Stimulated activated memory B cell treated with anti-CD40 and anti-IgM and Interleukin-4, amounts not matched to agents 10 μg/mL and 1 μg/mL and 100 μg/mL, for 72 hours (primary cell): ENCODE measurements at regions not wholly inside any gene's neighbourhood (a gene's known extent, or its start where the extent isn't known, plus 50 kb on each side); places are given as distances from the start of the nearest gene placed in this dataset.
"Not testable (repeated sequence)": the region's sequence is repeated elsewhere in the genome, so short reads cannot be mapped to it uniquely, and the experiment has no call there.

Experiments used
- ATAC-seq: fragments of 150-1000 bp; cut with Tn5 transposase; 2 replicates; pipeline ENCODE4 v1.10.0; 2021
- H3K27ac Mint-ChIP-seq: one replicate; pipeline ENCODE4 v1.8.0; 2022; ENCODE audit warnings: mild to moderate bottlenecking, mixed read lengths
- H3K27me3 Mint-ChIP-seq: one replicate; pipeline ENCODE4 v1.8.0; 2022; ENCODE audit warnings: mixed read lengths
- H3K36me3 Mint-ChIP-seq: one replicate; pipeline ENCODE4 v1.8.0; 2022; ENCODE audit warnings: mixed read lengths
- H3K4me1 Mint-ChIP-seq: one replicate; pipeline ENCODE4 v1.8.0; 2022; ENCODE audit warnings: mixed read lengths
- H3K4me3 Mint-ChIP-seq: one replicate; pipeline ENCODE4 v1.8.0; 2022; ENCODE audit warnings: mild to moderate bottlenecking, moderate library complexity, mixed read lengths
- H3K9me3 Mint-ChIP-seq: one replicate; pipeline ENCODE4 v1.8.0; 2022; ENCODE audit warnings: mixed read lengths

DNA sequence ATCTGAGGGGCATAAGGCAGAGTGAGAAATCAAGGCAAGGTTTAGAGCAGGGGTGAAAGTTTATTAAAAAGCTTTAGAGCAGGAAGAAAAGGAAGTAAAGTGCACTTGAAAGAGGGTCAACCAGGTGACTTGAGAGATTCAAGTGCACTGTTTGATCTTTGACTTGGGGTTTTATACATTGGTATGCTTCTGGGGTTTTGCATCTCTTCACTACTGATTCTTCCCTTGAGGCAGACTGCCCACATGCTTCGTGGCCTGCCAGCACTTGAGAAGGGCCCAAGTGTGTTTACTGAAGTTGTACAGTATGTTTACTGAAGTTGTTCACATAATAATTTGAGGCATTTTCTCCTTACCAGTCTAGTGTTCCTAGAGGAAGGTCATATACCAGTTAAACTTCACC, 367.0 kb upstream of the UBE2E2 start:
- no peaks in the 10 kb centered on the region for H3K27me3 Mint-ChIP-seq
- H3K36me3 Mint-ChIP-seq, result no peaks in the 10 kb centered on the region
- H3K4me1 Mint-ChIP-seq, result no peaks in the 10 kb centered on the region
- ATAC-seq, result no peak
- H3K27ac Mint-ChIP-seq, result no peak overlapping the region
- H3K9me3 Mint-ChIP-seq, result peaks cover 4% of the 10 kb centered on the region
- no peak overlapping the region for H3K4me3 Mint-ChIP-seq

DNA sequence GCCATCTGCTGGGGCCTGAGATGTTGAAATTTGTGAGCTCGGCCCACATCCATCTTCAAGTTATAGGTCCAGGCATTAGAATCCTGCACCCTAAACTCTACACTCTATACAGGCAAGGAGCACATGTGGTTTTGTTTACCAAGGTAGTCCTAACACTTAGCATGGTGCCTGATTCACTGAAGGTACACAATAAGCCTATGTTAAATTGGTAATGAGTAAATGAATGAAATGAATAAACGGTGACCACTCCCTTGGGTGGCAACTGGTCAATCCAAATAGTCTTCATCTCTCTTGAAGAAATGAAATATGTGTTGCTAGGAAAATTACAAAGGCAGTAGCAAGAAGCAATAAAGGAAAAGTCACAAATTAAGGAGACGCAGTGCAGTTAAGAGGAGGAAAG, 359.3 kb upstream of the UBE2E2 start:
- no peak overlapping the region for H3K4me3 Mint-ChIP-seq
- H3K36me3 Mint-ChIP-seq, result no peaks in the 10 kb centered on the region
- peaks cover 7% of the 10 kb centered on the region for H3K9me3 Mint-ChIP-seq
- H3K27ac Mint-ChIP-seq, result no peak overlapping the region
- no peaks in the 10 kb centered on the region for H3K4me1 Mint-ChIP-seq
- no peaks in the 10 kb centered on the region for H3K27me3 Mint-ChIP-seq
- ATAC-seq, result no peak

GRCh38 chr3:22846566-22846965, 356.6 kb upstream of the UBE2E2 start:
- Mint-ChIP-seq H3K36me3 (no peaks in the 10 kb centered on the region), H3K4me1 (no peaks in the 10 kb centered on the region), H3K27ac (no peak overlapping the region), H3K9me3 (peaks cover 3% of the 10 kb centered on the region), H3K4me3 (no peak overlapping the region), H3K27me3 (no peaks in the 10 kb centered on the region)
- no peak for ATAC-seq

DNA sequence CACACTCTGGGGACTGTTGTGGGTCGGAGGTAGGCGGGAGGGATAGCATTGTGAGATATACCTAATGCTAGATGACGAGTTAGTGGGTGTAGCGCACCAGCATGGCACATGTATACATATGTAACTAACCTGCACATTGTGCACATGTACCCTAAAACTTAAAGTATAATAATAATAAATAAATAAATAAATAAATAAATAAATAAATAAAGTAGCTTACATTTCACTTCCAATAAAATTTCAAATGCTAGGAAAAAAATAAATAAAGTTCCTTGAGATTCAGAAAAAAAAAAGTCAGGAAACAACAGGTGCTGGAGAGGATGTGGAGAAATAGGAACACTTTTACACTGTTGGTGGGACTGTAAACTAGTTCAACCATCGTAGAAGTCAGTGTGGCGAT, 353.5 kb upstream of the UBE2E2 start:
- H3K27me3 Mint-ChIP-seq, H3K9me3 Mint-ChIP-seq, H3K4me1 Mint-ChIP-seq, ATAC-seq, H3K27ac Mint-ChIP-seq, H3K4me3 Mint-ChIP-seq, H3K36me3 Mint-ChIP-seq: not testable (repeated sequence)

DNA sequence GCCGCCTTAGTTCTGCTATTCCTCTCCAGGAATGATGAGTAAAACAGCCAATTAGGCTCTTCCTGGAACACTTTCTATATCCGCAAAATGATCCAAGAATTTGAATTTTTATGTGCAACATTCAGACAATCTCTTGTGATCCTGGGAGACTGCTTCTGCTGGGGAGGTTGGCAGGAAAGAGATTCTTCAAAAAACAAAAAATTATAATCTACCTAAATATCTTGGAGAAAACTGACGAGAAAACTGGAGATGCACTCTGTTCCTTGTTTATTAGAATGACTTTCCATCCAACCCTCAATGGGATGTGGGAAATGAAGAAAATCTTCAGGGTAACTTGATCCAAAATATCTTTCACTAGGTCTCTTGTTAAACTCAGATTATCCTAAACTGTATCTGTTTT, 346.3 kb upstream of the UBE2E2 start:
- no peaks in the 10 kb centered on the region for H3K4me1 Mint-ChIP-seq
- H3K9me3 Mint-ChIP-seq, result no peaks in the 10 kb centered on the region
- no peak overlapping the region for H3K4me3 Mint-ChIP-seq
- no peak overlapping the region for H3K27ac Mint-ChIP-seq
- no peak for ATAC-seq
- no peaks in the 10 kb centered on the region for H3K27me3 Mint-ChIP-seq
- no peaks in the 10 kb centered on the region for H3K36me3 Mint-ChIP-seq

DNA sequence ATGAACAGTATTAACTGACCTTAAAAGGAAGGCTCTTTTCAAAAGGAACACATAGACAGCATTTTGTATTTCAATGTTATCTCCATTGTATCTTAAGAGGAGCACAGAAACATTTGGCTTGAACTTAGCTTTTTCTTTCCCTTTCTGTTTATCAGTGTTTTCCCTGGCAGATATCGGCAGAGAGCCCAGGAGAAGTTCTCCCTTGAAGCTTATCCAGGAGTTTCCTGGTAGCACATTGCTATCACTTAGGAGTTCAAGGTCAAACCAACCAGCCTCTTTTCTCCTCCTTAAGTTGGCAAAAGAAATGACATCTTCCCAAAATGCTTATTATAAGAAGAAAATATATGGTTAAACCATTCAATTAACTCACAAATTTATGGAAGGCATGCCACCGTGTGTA, 344.6 kb upstream of the UBE2E2 start:
- Mint-ChIP-seq H3K27ac (no peak overlapping the region), H3K36me3 (no peaks in the 10 kb centered on the region), H3K4me1 (no peaks in the 10 kb centered on the region), H3K27me3 (no peaks in the 10 kb centered on the region), H3K4me3 (no peak overlapping the region), H3K9me3 (no peaks in the 10 kb centered on the region)
- ATAC-seq, result no peak

GRCh38 chr3:22859618-22860017, 343.5 kb upstream of the UBE2E2 start:
- ATAC-seq, result no peak
- peaks cover 11% of the 10 kb centered on the region for H3K27me3 Mint-ChIP-seq
- H3K36me3 Mint-ChIP-seq, result no peaks in the 10 kb centered on the region
- no peak overlapping the region for H3K27ac Mint-ChIP-seq
- no peaks in the 10 kb centered on the region for H3K9me3 Mint-ChIP-seq
- H3K4me1 Mint-ChIP-seq, result no peaks in the 10 kb centered on the region
- H3K4me3 Mint-ChIP-seq, result no peak overlapping the region

DNA sequence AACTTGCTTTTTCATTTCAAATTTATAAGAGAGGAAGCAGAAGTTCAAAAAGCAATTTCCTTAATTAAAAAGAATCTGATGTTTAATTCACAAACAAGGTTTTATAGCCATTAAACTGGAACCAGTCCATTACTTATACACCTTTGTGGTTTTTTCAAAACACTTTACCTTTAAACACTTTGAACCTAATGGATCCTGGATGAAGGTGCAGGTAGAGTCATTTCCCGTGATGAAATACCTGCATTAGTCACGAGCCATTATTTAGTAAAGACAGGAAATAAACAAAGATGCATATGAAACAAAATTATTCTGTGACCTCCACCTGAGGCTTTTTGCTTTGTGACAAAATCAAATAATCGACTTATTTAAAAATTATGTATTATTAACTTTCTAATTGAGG, 341.7 kb upstream of the UBE2E2 start:
- no peak overlapping the region for H3K4me3 Mint-ChIP-seq
- ATAC-seq, result no peak
- peaks cover 13% of the 10 kb centered on the region for H3K27me3 Mint-ChIP-seq
- H3K36me3 Mint-ChIP-seq, result no peaks in the 10 kb centered on the region
- no peak overlapping the region for H3K27ac Mint-ChIP-seq
- no peaks in the 10 kb centered on the region for H3K9me3 Mint-ChIP-seq
- H3K4me1 Mint-ChIP-seq, result no peaks in the 10 kb centered on the region

- H3K36me3 Mint-ChIP-seq, result no peaks in the 10 kb centered on the region
- peaks cover 13% of the 10 kb centered on the region for H3K27me3 Mint-ChIP-seq
- H3K4me3 Mint-ChIP-seq, result no peak overlapping the region
- no peaks in the 10 kb centered on the region for H3K4me1 Mint-ChIP-seq
- H3K9me3 Mint-ChIP-seq, result no peaks in the 10 kb centered on the region
- ATAC-seq, result no peak
- no peak overlapping the region for H3K27ac Mint-ChIP-seq
These were observed 341.0 kb upstream of the UBE2E2 start for GRCh38 chr3:22862111-22862510.

DNA sequence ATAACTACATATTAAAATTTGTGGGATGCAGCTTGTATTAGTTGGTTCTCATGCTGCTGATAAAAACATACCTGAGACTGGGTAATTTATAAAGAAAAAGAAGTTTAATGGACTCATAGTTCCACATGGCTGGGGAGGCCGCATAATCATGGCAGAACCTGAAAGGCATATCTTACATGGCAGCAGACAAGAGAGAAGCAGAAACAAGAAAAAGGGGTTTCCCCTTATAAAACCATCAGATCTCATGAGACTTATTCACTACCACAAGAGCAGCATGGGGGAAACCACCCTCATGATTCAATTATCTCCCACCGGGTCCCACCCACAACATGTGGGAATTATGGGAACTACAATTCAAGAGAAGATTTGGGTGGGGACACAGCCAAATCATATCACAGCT, 320.3 kb upstream of the UBE2E2 start:
- not testable (repeated sequence) for H3K4me1 Mint-ChIP-seq, H3K27ac Mint-ChIP-seq, H3K9me3 Mint-ChIP-seq, ATAC-seq, H3K36me3 Mint-ChIP-seq, H3K4me3 Mint-ChIP-seq
- peaks cover 20% of the 10 kb centered on the region for H3K27me3 Mint-ChIP-seq

GRCh38 chr3:22885039-22885438, 318.1 kb upstream of the UBE2E2 start:
- Mint-ChIP-seq H3K4me3 (no peak overlapping the region), H3K27me3 (peaks cover under 1% of the 10 kb centered on the region), H3K36me3 (no peaks in the 10 kb centered on the region), H3K4me1 (no peaks in the 10 kb centered on the region), H3K27ac (no peak overlapping the region), H3K9me3 (peaks cover 3% of the 10 kb centered on the region)
- ATAC-seq, result no peak

GRCh38 chr3:22885574-22886341, 317.4 kb upstream of the UBE2E2 start:
- Mint-ChIP-seq H3K9me3 (peaks cover 3% of the 10 kb centered on the region), H3K4me3 (no peak overlapping the region), H3K27ac (no peak overlapping the region)

DNA sequence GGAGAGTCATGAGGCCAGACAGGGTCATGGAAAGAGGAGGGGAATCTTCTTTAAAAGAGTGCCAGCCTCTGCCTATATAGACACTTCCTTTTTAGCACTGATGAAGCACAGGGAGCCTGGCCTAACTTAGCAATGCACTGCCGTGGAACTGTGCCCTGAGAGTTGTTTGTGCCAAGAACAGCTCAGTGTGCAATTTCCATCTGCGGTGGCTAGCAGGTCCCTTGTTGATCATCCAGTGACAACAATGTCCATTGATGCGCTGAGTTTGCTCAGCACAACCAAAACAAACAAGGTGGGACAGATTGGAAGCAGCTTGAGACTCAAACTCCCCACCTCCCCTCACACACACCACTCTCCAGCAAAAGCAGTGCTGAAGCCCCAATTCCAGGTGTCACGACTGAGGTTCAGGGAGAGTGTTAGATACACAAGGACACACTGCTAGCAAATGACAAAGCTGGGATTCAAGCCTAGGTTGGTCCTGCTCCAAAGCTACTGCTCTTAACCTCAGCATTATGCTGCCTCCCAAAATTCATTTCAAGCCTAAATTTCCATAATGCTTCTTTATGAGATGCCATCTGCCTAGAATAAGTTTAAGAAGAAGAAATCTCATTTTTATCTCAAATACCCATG, 316.6 kb upstream of the UBE2E2 start:
- Mint-ChIP-seq H3K27ac (no peak overlapping the region), H3K4me3 (no peak overlapping the region), H3K36me3 (no peaks in the 10 kb centered on the region), H3K27me3 (peaks cover 12% of the 10 kb centered on the region), H3K4me1 (no peaks in the 10 kb centered on the region), H3K9me3 (peaks cover 3% of the 10 kb centered on the region)
- ATAC-seq, result no peak

More at GRCh38 chr3:22885574-22886341, 317.4 kb upstream of the UBE2E2 start:
- no peak for ATAC-seq
- no peaks in the 10 kb centered on the region for H3K36me3 Mint-ChIP-seq
- no peaks in the 10 kb centered on the region for H3K4me1 Mint-ChIP-seq
- peaks cover 4% of the 10 kb centered on the region for H3K27me3 Mint-ChIP-seq

- ATAC-seq, result no peak
- no peak overlapping the region for H3K27ac Mint-ChIP-seq
- no peaks in the 10 kb centered on the region for H3K9me3 Mint-ChIP-seq
- no peaks in the 10 kb centered on the region for H3K36me3 Mint-ChIP-seq
- no peak overlapping the region for H3K4me3 Mint-ChIP-seq
- no peaks in the 10 kb centered on the region for H3K4me1 Mint-ChIP-seq
- peaks cover 16% of the 10 kb centered on the region for H3K27me3 Mint-ChIP-seq
These were observed 315.3 kb upstream of the UBE2E2 start for GRCh38 chr3:22887664-22888291.

DNA sequence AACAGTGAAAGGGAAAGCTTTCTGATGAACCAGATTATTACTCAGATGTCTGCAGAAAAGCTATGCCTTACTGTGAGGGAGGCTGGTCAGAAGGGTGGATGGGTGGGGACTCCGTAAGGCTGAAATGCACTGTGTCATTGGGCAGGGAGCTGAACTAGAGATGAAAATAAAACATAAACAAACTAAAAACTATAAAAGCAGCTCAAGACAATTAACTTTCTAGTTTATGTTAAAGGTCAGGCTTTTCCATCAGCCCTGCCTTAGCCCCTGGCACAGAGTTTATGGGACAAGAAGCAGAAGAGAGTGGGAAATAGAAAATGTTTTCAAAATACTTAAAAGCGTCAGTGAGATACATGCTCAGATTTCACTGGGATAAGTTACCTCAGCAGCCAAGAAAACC, 310.0 kb upstream of the UBE2E2 start:
- ATAC-seq, result no peak
- Mint-ChIP-seq H3K27ac (no peak overlapping the region), H3K4me3 (no peak overlapping the region), H3K4me1 (no peaks in the 10 kb centered on the region), H3K27me3 (peaks cover 25% of the 10 kb centered on the region), H3K9me3 (no peaks in the 10 kb centered on the region), H3K36me3 (no peaks in the 10 kb centered on the region)
